Heart left ventricle (tissue), 16 donors: ENCODE measurements at regions not wholly inside any gene's neighbourhood (a gene's known extent, or its start where the extent isn't known, plus 50 kb on each side); places are given as distances from the start of the nearest gene placed in this dataset.
A peak's percentile ranks its signal among the peaks of the same experiment; 100 is the strongest.

Experiments used
- ATAC-seq, 4 donors: fragments of 200-7000 bp; cut with Tn5 transposase; one replicate each; pipeline ENCODE4 v1.9.1; 2020 to 2022; ENCODE audit warnings: moderate library complexity in 4 of 4, mild to moderate bottlenecking in 3 of 4, moderate number of reproducible peaks in 1 of 4
- DNase-seq, 5 donors: peaks; one replicate each; pipeline ENCODE4 v3.0.0-alpha.2; 2020
- H3K27ac ChIP-seq, 12 donors: fragments of 200-600 bp; sonication (generic) in 4 of 12; one replicate each; pipeline versions ENCODE4 v1.5.0 to v1.8.0; 2016 to 2022; ENCODE audit warnings: mild to moderate bottlenecking in 2 of 12
- H3K27me3 ChIP-seq, 9 donors: fragments of 200-600 bp; sonication (generic) in 2 of 9; one replicate each; pipeline versions ENCODE4 v1.5.1 to v1.8.0; 2016 to 2022; ENCODE audit warnings: mild to moderate bottlenecking in 3 of 9
- H3K36me3 ChIP-seq, 9 donors: fragments of 200-600 bp; sonication (generic) in 2 of 9; one replicate each; pipeline versions ENCODE4 v1.5.0 to v1.8.0; 2018 to 2022; ENCODE audit warnings: mild to moderate bottlenecking in 2 of 9
- H3K4me1 ChIP-seq, 12 donors: fragments of 200-600 bp; sonication (generic) in 4 of 12; one replicate each; pipeline versions ENCODE4 v1.5.0 to v1.8.0; 2016 to 2022; ENCODE audit warnings: mild to moderate bottlenecking in 3 of 12
- H3K4me3 ChIP-seq, 12 donors: fragments of 200-600 bp; sonication (generic) in 4 of 12; one replicate each; pipeline versions ENCODE4 v1.5.0 to v1.8.0; 2017 to 2022; ENCODE audit warnings: mild to moderate bottlenecking in 9 of 12, moderate library complexity in 4 of 12
- H3K9me3 ChIP-seq, 12 donors: fragments of 200-600 bp; sonication (generic) in 4 of 12; one replicate each; pipeline versions ENCODE4 v1.5.0 to v1.8.0; 2016 to 2022; ENCODE audit warnings: mild to moderate bottlenecking in 1 of 12
- POLR2A ChIP-seq, 2 donors: fragments of 450-650 bp; IDR thresholded peaks; one replicate each; pipeline ENCODE4 v1.6.1; 2017; ENCODE audit warnings: antibody characterized with exemption in 2 of 2, mild to moderate bottlenecking in 2 of 2, moderate library complexity in 2 of 2
- WGBS, 4 donors: extraction: QIAGEN DNeasy Blood & Tissue Kit in 2 of 4; methylation state at CpG; one replicate each; pipeline versions ENCODE4 v1.1.5 to v1.1.7; 2013 to 2018; 5-methylcytosine and 5-hydroxymethylcytosine counted together
- intact Hi-C, 10 donors: fragments of 100-400 bp; cut with DNase I; formaldehyde crosslinking; loops; one replicate each; pipeline versions ENCODE4 v1.11.1 to v1.14.2; 2022
- TF ChIP-seq, protein P1 (sequence below), 12 donors: fragments of 200-600 bp; sonication (generic) in 4 of 12; IDR thresholded peaks; one replicate each; pipeline versions ENCODE4 v1.5.0 to v1.8.0; 2018 to 2022; ENCODE audit warnings: antibody characterized with exemption in 12 of 12, mild to moderate bottlenecking in 5 of 12
- donor health status: ischemic (EF 13 %, LVEDD 7.1; RV severe dilation, severe dysfunction).
- donor health status: healthy with polysubstance abuse.
- donor health status: DM: no; HTN: yes; CAD: no.
- donor health status: DM: no; HTN: no; CAD: no.
- donor health status: ischemic (EF 25% LVEDD 6.9; RV normal size, moderate dysfunction).
- donor health status: ischemic (EF 25% LVEDD 5.7; RV mildly dilated, moderate dysfunction).
- donor health status: healthy.
- donor health status: DM: yes; HTN: yes; CAD: no.
- donor health status: ischemic (EF 35%, LVEDD 5.7; RV mildly dilated, moderate dysfunction).
- donor health status: nonischemic (EF 11% LVEDD 7.7; RV severe dilation, severe dysfunction).
- donor health status: DM: yes; HTN: yes; CAD: no.
- donor health status: PGD.
- donor health status: ischemic (EF 29% LVEDD 5.4; RV normal size, mild dysfunction).
- donor health status: nonischemic (EF 23%, LVEDD 6.1; RV moderate dilation, normal function).

DNA sequence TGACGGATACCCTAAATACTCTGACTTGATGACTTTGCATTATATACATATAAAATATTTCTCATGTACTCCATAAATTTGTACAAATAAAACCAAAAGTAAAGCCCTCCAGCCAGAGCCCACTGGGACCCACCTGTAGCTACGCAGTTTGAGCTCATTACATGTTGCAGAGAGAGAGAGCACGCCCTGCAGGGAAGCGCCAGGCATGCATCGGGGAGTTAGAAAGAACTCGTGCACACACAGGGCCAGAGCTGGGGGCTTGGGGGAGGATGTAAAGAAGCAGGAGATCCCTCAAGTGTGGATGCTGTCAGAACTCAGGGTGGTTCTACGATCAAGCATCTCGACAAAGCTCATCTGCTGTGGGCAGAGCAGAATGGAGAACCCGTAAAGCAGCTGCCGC lies 178.5 kb upstream of the RTL1 start:
- no peaks in the 10 kb centered on the region for H3K36me3 ChIP-seq
- intact Hi-C loops = no loop called here
- DNase-seq = no peak
- WGBS, 4 donors = 73 to 83% (median 74%) methylated on average over 10 of the region's 10 CpGs
- peaks cover 0 to 8% (median 0%) of the 10 kb centered on the region in 12 donors for H3K4me1 ChIP-seq
- H3K27ac ChIP-seq = no peak overlapping the region
- H3K9me3 ChIP-seq = peaks cover 0 to 12% (median 3%) of the 10 kb centered on the region in 12 donors
- peaks cover 8 to 60% (median 27%) of the 10 kb centered on the region in 9 donors for H3K27me3 ChIP-seq
- no peak for ATAC-seq
- H3K4me3 ChIP-seq = no peak overlapping the region
- no peak for TF ChIP-seq POLR2A (IDR thresholded peaks at IDR 0.05)
- TF ChIP-seq, protein P1, sequence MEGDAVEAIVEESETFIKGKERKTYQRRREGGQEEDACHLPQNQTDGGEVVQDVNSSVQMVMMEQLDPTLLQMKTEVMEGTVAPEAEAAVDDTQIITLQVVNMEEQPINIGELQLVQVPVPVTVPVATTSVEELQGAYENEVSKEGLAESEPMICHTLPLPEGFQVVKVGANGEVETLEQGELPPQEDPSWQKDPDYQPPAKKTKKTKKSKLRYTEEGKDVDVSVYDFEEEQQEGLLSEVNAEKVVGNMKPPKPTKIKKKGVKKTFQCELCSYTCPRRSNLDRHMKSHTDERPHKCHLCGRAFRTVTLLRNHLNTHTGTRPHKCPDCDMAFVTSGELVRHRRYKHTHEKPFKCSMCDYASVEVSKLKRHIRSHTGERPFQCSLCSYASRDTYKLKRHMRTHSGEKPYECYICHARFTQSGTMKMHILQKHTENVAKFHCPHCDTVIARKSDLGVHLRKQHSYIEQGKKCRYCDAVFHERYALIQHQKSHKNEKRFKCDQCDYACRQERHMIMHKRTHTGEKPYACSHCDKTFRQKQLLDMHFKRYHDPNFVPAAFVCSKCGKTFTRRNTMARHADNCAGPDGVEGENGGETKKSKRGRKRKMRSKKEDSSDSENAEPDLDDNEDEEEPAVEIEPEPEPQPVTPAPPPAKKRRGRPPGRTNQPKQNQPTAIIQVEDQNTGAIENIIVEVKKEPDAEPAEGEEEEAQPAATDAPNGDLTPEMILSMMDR (IDR thresholded peaks at IDR 0.05) = no peak

DNA sequence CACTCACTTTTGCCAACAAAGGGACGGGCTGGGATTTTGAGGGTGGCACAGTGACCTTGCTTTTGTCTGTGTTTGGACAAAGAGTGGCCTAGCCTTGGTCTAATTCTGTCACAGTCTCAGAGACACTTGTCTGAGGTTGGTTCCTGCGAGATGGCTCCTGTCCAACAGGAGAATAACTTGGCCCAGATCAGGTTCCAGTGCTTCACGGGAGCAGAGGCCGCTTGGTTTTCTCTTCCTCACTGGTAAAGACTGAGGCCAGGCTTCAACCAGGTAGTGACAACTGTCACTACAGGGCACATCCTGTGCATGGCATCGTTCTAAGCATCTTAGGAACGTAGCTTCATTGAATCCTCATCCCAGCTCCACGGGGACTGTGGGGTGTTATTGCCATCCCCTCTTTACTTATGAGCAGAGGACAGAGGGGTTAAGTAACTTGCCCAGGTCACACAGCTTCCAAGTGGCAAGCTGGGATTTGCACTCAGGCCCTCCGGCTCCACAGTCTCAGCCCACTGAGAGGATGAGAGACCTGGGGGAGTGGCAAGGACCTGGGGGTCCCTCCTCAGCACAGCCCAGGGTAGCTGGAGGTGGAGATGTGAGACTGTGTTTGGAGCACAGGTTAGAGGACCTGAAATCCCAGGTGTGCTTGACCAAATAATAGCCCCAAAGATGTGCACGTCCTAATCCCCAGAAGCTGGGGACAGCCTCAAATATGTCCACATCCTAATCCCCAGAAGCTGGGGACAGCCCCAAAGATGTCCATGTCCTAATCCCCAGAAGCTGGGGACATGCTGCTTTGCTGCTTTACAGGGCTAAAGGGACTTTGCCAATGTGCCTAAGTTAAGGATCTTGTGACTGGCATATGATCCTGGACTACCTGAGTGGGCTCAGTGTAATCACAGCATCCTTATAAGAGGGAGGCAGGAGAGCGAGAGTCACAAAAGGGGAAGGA lies 179.2 kb upstream of the RTL1 start:
- WGBS, 4 donors = 74 to 77% (median 77%) methylated on average over 10 of the region's 10 CpGs
- ATAC-seq (no peak), DNase-seq (peak in 1 of 5 donors; percentile 22)
- intact Hi-C loops = no loop called here
- Histone ChIP-seq H3K36me3 (no peaks in the 10 kb centered on the region), H3K9me3 (peaks cover 0 to 12% (median 3%) of the 10 kb centered on the region in 12 donors), H3K4me1 (peaks cover 0 to 2% (median 0%) of the 10 kb centered on the region in 12 donors), H3K27ac (no peak overlapping the region), H3K4me3 (no peak overlapping the region), H3K27me3 (peaks cover 3 to 54% (median 20%) of the 10 kb centered on the region in 9 donors)
- TF ChIP-seq, protein P1 (IDR thresholded peaks at IDR 0.05) = no peak
- TF ChIP-seq POLR2A (IDR thresholded peaks at IDR 0.05) = no peak

DNA sequence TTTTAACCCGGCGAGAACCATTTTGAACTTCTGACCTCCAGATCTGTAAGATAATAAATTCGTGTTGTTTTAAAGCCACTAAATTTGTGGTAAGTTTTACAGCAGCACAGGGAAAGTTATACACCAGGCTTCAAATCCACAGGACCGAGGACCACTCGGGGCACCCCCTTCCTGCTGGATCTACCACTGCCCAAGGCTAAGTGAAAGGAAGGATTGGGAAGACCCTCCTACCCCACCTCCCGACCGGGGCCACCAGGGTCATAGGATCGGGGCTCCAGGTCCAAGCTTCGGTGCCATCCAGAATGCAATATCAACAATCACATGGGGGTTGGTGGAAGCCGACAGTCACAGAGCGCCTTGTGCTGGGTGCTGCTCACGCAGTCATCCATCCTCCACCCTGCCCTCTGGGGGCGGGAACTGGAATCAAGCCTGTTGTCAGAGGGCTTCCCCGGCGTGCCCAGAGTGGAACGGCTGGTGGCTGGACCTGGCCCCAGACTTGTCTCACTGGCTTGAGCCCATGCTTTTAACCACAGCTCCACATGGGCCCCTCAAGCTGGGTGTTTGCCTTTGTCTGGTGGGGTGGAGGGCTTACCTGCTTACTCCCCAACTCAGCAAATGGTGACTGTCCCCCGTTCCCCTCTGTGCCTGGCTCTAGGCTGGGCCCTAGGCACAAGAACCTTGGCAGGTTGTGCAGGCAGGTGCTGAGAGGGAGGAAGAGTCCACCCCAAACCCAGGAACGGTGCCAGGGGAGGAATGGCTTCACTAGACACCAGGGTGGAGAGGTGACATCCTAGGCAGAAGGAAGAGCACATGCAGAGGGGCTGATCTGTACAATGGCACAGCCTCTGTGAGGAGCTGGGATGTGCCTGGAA lies 180.3 kb upstream of the RTL1 start:
- H3K27me3 ChIP-seq = peaks cover 0 to 43% (median 9%) of the 10 kb centered on the region in 9 donors
- peak in 1 of 5 donors; percentile 28 for DNase-seq
- 65 to 74% (median 71%) methylated on average over 17 to 18 of the region's 18 CpGs for WGBS, 4 donors
- H3K27ac ChIP-seq = no peak overlapping the region
- intact Hi-C loops = no loop called here
- no peaks in the 10 kb centered on the region for H3K36me3 ChIP-seq
- peaks cover 0 to 12% (median 3%) of the 10 kb centered on the region in 12 donors for H3K9me3 ChIP-seq
- peak in 1 of 4 donors; percentile 20 for ATAC-seq
- no peak overlapping the region for H3K4me3 ChIP-seq
- H3K4me1 ChIP-seq = no peaks in the 10 kb centered on the region
- TF ChIP-seq, protein P1 (IDR thresholded peaks at IDR 0.05) = no peak
- TF ChIP-seq POLR2A (IDR thresholded peaks at IDR 0.05) = no peak

DNA sequence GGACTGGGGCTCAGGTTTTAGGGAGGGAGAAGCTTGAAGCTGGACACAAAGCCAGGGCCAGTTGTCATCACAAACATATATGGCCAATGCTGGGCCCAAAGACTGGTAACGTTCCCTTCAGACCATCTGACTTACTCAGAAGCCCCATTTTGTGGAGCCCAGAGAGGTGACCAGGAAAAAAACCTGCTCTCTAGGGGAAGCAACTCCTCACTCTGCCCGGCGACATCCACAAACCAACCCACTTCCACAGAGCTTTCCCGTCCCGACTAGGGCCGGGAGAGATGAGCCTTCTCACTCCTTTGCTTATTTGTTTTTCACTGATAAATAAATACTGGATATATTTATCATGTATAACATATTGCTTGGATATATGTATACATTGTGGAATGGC lies 180.9 kb upstream of the RTL1 start:
- ATAC-seq = no peak
- intact Hi-C loops = no loop called here

More for the DNA sequence above, 180.9 kb upstream of the RTL1 start:
- H3K27me3 ChIP-seq = peaks cover 0 to 36% (median 5%) of the 10 kb centered on the region in 9 donors
- TF ChIP-seq POLR2A (IDR thresholded peaks at IDR 0.05) = no peak
- TF ChIP-seq, protein P1 (IDR thresholded peaks at IDR 0.05) = no peak
- no peaks in the 10 kb centered on the region for H3K4me1 ChIP-seq
- DNase-seq = no peak
- H3K27ac ChIP-seq = no peak overlapping the region
- WGBS, 4 donors = 90 to 94% (median 93%) methylated on average over 6 of the region's 6 CpGs
- no peaks in the 10 kb centered on the region for H3K36me3 ChIP-seq
- peaks cover 0 to 12% (median 3%) of the 10 kb centered on the region in 12 donors for H3K9me3 ChIP-seq
- H3K4me3 ChIP-seq = no peak overlapping the region
